Adrenal gland (tissue), 5 donors: ENCODE measurements at regions not wholly inside any gene's neighbourhood (a gene's known extent, or its start where the extent isn't known, plus 50 kb on each side); places are given as distances from the start of the nearest gene placed in this dataset.

Experiments used
- CTCF ChIP-seq, 6 experiments: fragments of 450-650 bp in 4 of 6; fragments of 200-600 bp in 2 of 6; sonication (generic) in 1 of 6; IDR thresholded peaks; 1 replicate in 5 of 6; 2 replicates in 1 of 6; pipeline versions ENCODE4 v1.5.1 to v1.8.0; 2016 to 2021; ENCODE audit warnings: antibody characterized with exemption in 6 of 6, mild to moderate bottlenecking in 2 of 6, moderate library complexity in 1 of 6
- POLR2A ChIP-seq, 2 donors: fragments of 450-650 bp; IDR thresholded peaks; one replicate each; pipeline ENCODE4 v1.6.1; 2017; ENCODE audit warnings: antibody characterized with exemption in 2 of 2, mild to moderate bottlenecking in 2 of 2, moderate library complexity in 1 of 2
- donor health status: DM: no; HTN: no; CAD: no.

- TF ChIP-seq CTCF (IDR thresholded peaks at IDR 0.05) (no peak), POLR2A (IDR thresholded peaks at IDR 0.05) (no peak)
Measured at GRCh38 chr1:193479187-193479586, 292.8 kb upstream of the B3GALT2 start.
